Psoas muscle (tissue), 7 donors: ENCODE measurements at regions not wholly inside any gene's neighbourhood (a gene's known extent, or its start where the extent isn't known, plus 50 kb on each side); places are given as distances from the start of the nearest gene placed in this dataset.

ENCODE experiments used
- ATAC-seq, 4 donors: fragments of 200-7000 bp; cut with Tn5 transposase; one replicate each; pipeline ENCODE4 v1.9.1; 2020; ENCODE audit warnings: moderate library complexity in 3 of 4, mild to moderate bottlenecking in 2 of 4
- DNase-seq, 2 donors: peaks; one replicate each; pipeline ENCODE4 v3.0.0-alpha.2; 2020
- H3K27ac ChIP-seq: fragments of 200-600 bp; one replicate; pipeline ENCODE4 v1.8.0; 2022
- H3K27me3 ChIP-seq, 3 donors: fragments of 200-600 bp in 1 of 3; one replicate each; pipeline versions ENCODE4 v1.6.1 to v1.8.0; 2013 to 2022; ENCODE audit warnings: low read length in 2 of 3, mild to moderate bottlenecking in 2 of 3, moderate library complexity in 1 of 3; ENCODE audit not compliant: insufficient read depth in 3 of 3
- H3K36me3 ChIP-seq, 2 donors: fragments of 200-600 bp in 1 of 2; one replicate each; pipeline versions ENCODE4 v1.6.1 to v1.8.0; 2013 to 2022; ENCODE audit warnings: low read depth in 1 of 2, mild to moderate bottlenecking in 1 of 2, moderate library complexity in 1 of 2; ENCODE audit not compliant: insufficient read depth in 1 of 2
- H3K4me1 ChIP-seq: fragments of 200-600 bp; one replicate; pipeline ENCODE4 v1.8.0; 2022
- H3K4me3 ChIP-seq: fragments of 200-600 bp; one replicate; pipeline ENCODE4 v1.8.0; 2022; ENCODE audit warnings: mild to moderate bottlenecking
- H3K9me3 ChIP-seq: fragments of 200-600 bp; one replicate; pipeline ENCODE4 v1.8.0; 2022
- CTCF ChIP-seq: fragments of 200-600 bp; IDR thresholded peaks from one replicate; pipeline ENCODE4 v1.8.0; 2022; ENCODE audit warnings: antibody characterized with exemption
- WGBS, 3 donors: extraction: QIAGEN DNeasy Blood & Tissue Kit; methylation state at CpG; one replicate each; pipeline versions ENCODE4 v1.1.6 to v1.1.7; 2013; 5-methylcytosine and 5-hydroxymethylcytosine counted together
- intact Hi-C, 2 donors: fragments of 100-400 bp; cut with DNase I; formaldehyde crosslinking; loops; one replicate each; pipeline versions ENCODE4 v1.11.0 to v1.14.2; 2022
- donor health status: healthy with polysubstance abuse.
- donor health status: DM: no; HTN: no; CAD: no; lungs with moderate emphysema.
- donor health status: Bipolar disorder and iron deficiency.
- donor health status: healthy.
- donor health status: DM: yes; HTN: yes; CAD: no.
- donor health status: DM: no; HTN: no; CAD: no.
- donor health status: DM: yes; HTN: yes; CAD: no.

GRCh38 chr20:16982091-16982726, 234.1 kb downstream of the OTOR start:
- intact Hi-C loops: no loop called here
- ATAC-seq: no peak
- H3K9me3 ChIP-seq: no peaks in the 10 kb centered on the region

GRCh38 chr20:16984481-16984880, 236.3 kb downstream of the OTOR start:
- H3K4me1 ChIP-seq: no peaks in the 10 kb centered on the region
- no peak overlapping the region for H3K27ac ChIP-seq
- no peaks in the 10 kb centered on the region for H3K36me3 ChIP-seq
- H3K27me3 ChIP-seq: no peaks in the 10 kb centered on the region
- TF ChIP-seq CTCF: no peak
- DNase-seq: no peak
- H3K9me3 ChIP-seq: no peaks in the 10 kb centered on the region
- no peak for ATAC-seq
- H3K4me3 ChIP-seq: no peak overlapping the region
- intact Hi-C loops: no loop called here

More at GRCh38 chr20:16982091-16982726, 234.1 kb downstream of the OTOR start:
- 71 to 75% (median 71%) methylated on average over 4 of the region's 4 CpGs for WGBS, 3 donors
- Histone ChIP-seq H3K27me3 (no peaks in the 10 kb centered on the region), H3K36me3 (no peaks in the 10 kb centered on the region), H3K4me1 (no peaks in the 10 kb centered on the region), H3K27ac (no peak overlapping the region), H3K4me3 (no peak overlapping the region)
- DNase-seq: no peak
- TF ChIP-seq CTCF: no peak

- 79 to 84% (median 83%) methylated on average over 7 of the region's 7 CpGs for WGBS, 3 donors
- ATAC-seq (no peak), DNase-seq (no peak)
- no peak overlapping the region for H3K4me3 ChIP-seq
- intact Hi-C loops: loop anchor here in 1 of 2 donors (10.0 kb wide), 1 partner anchor 59 kb away; no protein-coding TSS in a partner anchor
- H3K4me1 ChIP-seq: no peaks in the 10 kb centered on the region
- H3K27me3 ChIP-seq: no peaks in the 10 kb centered on the region
- no peak for TF ChIP-seq CTCF
- no peaks in the 10 kb centered on the region for H3K9me3 ChIP-seq
- no peaks in the 10 kb centered on the region for H3K36me3 ChIP-seq
- H3K27ac ChIP-seq: no peak overlapping the region
These were observed 223.5 kb upstream of the PCSK2 start for GRCh38 chr20:17003170-17003870.

- intact Hi-C loops: no loop called here
- DNase-seq: no peak
- WGBS, 3 donors: 45 to 50% (median 45%) methylated on average over 1 of the region's 1 CpG
These were observed 216.7 kb upstream of the PCSK2 start for GRCh38 chr20:17010181-17010580.

More at GRCh38 chr20:17010181-17010580, 216.7 kb upstream of the PCSK2 start:
- no peak for ATAC-seq
- Histone ChIP-seq H3K9me3 (no peaks in the 10 kb centered on the region), H3K27ac (no peak overlapping the region), H3K4me1 (no peaks in the 10 kb centered on the region), H3K27me3 (no peaks in the 10 kb centered on the region), H3K4me3 (no peak overlapping the region), H3K36me3 (no peaks in the 10 kb centered on the region)
- no peak for TF ChIP-seq CTCF
